B cell (primary cell): ENCODE measurements at regions not wholly inside any gene's neighbourhood (a gene's known extent, or its start where the extent isn't known, plus 50 kb on each side); places are given as distances from the start of the nearest gene placed in this dataset.

ENCODE experiments used
- ATAC-seq: fragments of 200-7000 bp; cut with Tn5 transposase; one replicate; pipeline ENCODE4 v1.10.0; 2021; ENCODE audit warnings: low read depth, mild to moderate bottlenecking, moderate number of reproducible peaks, moderate library complexity
- CTCF ChIA-PET: fragments of 350-600 bp; sonication (Branson Sonifier 250); formaldehyde crosslinking; loops from one replicate; lab custom pipeline; 2021; ENCODE audit warnings: antibody characterized with exemption, inconsistent platforms; lab: Charles Lee
- POLR2A ChIA-PET: fragments of 350-600 bp; sonication (Branson Sonifier 250); formaldehyde crosslinking; loops from one replicate; lab custom pipeline; 2021; ENCODE audit warnings: antibody characterized with exemption; lab: Charles Lee
- DNase-seq: peaks from one replicate; pipeline ENCODE4 v3.0.0; 2013
- H2AFZ ChIP-seq: 2 replicates; pipeline ENCODE4 v1.6.1; 2012; ENCODE audit warnings: mild to moderate bottlenecking, low read depth, low read length; ENCODE audit not compliant: insufficient read depth, poor library complexity, severe bottlenecking
- H3K27ac ChIP-seq, 2 donors: 1 replicate in 1 of 2; 2 replicates in 1 of 2; pipeline ENCODE4 v1.5.1; 2012 to 2013; ENCODE audit warnings: low read length in 2 of 2, mild to moderate bottlenecking in 2 of 2, moderate library complexity in 1 of 2
- H3K27me3 ChIP-seq, 4 experiments: fragments of 200-600 bp in 1 of 4; sonication (generic) in 1 of 4; replicated peaks in 1 of 4; 1 replicate in 2 of 4; 2 replicates in 2 of 4; pipeline versions ENCODE4 v1.6.1 to v1.7.0; 2013 to 2016; ENCODE audit warnings: low read length in 3 of 4, mild to moderate bottlenecking in 2 of 4, mixed read lengths in 1 of 4, moderate library complexity in 1 of 4; ENCODE audit not compliant: insufficient read depth in 4 of 4, control insufficient read depth in 3 of 4; ENCODE audit errors: control extremely low read depth in 1 of 4
- H3K36me3 ChIP-seq, 2 experiments: replicated peaks in 1 of 2; 1 replicate in 1 of 2; 2 replicates in 1 of 2; pipeline versions ENCODE4 v1.6.1 to v1.7.1; 2013; ENCODE audit warnings: low read length in 1 of 2; ENCODE audit not compliant: insufficient read depth in 2 of 2, control insufficient read depth in 1 of 2; ENCODE audit errors: control extremely low read depth in 1 of 2, extremely low read depth in 1 of 2
- H3K4me1 ChIP-seq, 2 donors: fragments of 200-600 bp in 1 of 2; sonication (generic) in 1 of 2; 1 replicate in 1 of 2; 2 replicates in 1 of 2; pipeline versions ENCODE4 v1.5.1 to v1.6.1; 2013 to 2017; ENCODE audit warnings: low read length in 2 of 2; ENCODE audit not compliant: control insufficient read depth in 2 of 2, insufficient read depth in 2 of 2
- H3K4me2 ChIP-seq: replicated peaks from 2 replicates; pipeline ENCODE3; 2012; ENCODE audit warnings: mild to moderate bottlenecking, low read depth, low read length; ENCODE audit not compliant: poor library complexity, severe bottlenecking
- H3K4me3 ChIP-seq, 5 experiments: fragments of 200-600 bp in 1 of 5; sonication (generic) in 1 of 5; 1 replicate in 3 of 5; 2 replicates in 2 of 5; pipeline versions ENCODE4 v1.5.1 to v1.7.0; 2011 to 2016; ENCODE audit warnings: low read length in 4 of 5, mild to moderate bottlenecking in 4 of 5, low read depth in 2 of 5, control low read depth in 1 of 5, moderate library complexity in 1 of 5; ENCODE audit not compliant: insufficient read depth in 1 of 5; ENCODE audit errors: control extremely low read depth in 1 of 5, extremely low read depth in 1 of 5
- H3K79me2 ChIP-seq: fragments of 200-600 bp; sonication (generic); one replicate; pipeline ENCODE4 v1.6.0; 2016; ENCODE audit warnings: low read length; ENCODE audit not compliant: control insufficient read depth, insufficient read depth
- H3K9ac ChIP-seq: fragments of 200-600 bp; sonication (generic); 2 replicates; pipeline ENCODE4 v1.6.1; 2017; ENCODE audit warnings: mild to moderate bottlenecking, low read length, moderate library complexity
- H3K9me3 ChIP-seq, 3 donors: one replicate each; pipeline versions ENCODE4 v1.6.1 to v1.7.1; 2013; ENCODE audit warnings: low read length in 2 of 3; ENCODE audit not compliant: control insufficient read depth in 2 of 3, insufficient read depth in 1 of 3; ENCODE audit errors: control extremely low read depth in 1 of 3
- H4K20me1 ChIP-seq: 2 replicates; pipeline ENCODE4 v1.6.0; 2012; ENCODE audit warnings: mild to moderate bottlenecking, low read length; ENCODE audit not compliant: insufficient read depth, control insufficient read depth, poor library complexity, severe bottlenecking
- H3K27ac Mint-ChIP-seq: one replicate; pipeline ENCODE4 v1.8.0; 2021; ENCODE audit warnings: mixed read lengths
- H3K27me3 Mint-ChIP-seq: one replicate; pipeline ENCODE4 v1.8.0; 2021; ENCODE audit warnings: mixed read lengths
- H3K4me1 Mint-ChIP-seq: one replicate; pipeline ENCODE4 v1.8.0; 2021; ENCODE audit warnings: mixed read lengths
- H3K4me3 Mint-ChIP-seq: one replicate; pipeline ENCODE4 v1.8.0; 2021; ENCODE audit warnings: mixed read lengths
- H3K9me3 Mint-ChIP-seq: one replicate; pipeline ENCODE4 v1.8.0; 2022; ENCODE audit warnings: mixed read lengths; ENCODE audit not compliant: insufficient read depth
- CTCF ChIP-seq: fragments of 200-600 bp; IDR thresholded peaks from one replicate; pipeline ENCODE4 v1.8.0; 2022; ENCODE audit warnings: antibody characterized with exemption, mild to moderate bottlenecking
- EZH2 ChIP-seq: IDR thresholded peaks from 2 replicates; pipeline ENCODE4 v1.6.1; 2012; ENCODE audit warnings: borderline replicate concordance, low read depth, mild to moderate bottlenecking, moderate library complexity, low read length; ENCODE audit not compliant: insufficient read depth, poor library complexity, severe bottlenecking
- WGBS: methylation state at CpG from one replicate; pipeline ENCODE4 v1.1.5; 2013; ENCODE audit warnings: missing lambda C conversion rate; ENCODE audit not compliant: insufficient coverage; 5-methylcytosine and 5-hydroxymethylcytosine counted together
- intact Hi-C: fragments of 100-400 bp; cut with micrococcal nuclease; formaldehyde crosslinking; loops from one replicate; pipeline ENCODE4 v1.10.0; 2022

DNA sequence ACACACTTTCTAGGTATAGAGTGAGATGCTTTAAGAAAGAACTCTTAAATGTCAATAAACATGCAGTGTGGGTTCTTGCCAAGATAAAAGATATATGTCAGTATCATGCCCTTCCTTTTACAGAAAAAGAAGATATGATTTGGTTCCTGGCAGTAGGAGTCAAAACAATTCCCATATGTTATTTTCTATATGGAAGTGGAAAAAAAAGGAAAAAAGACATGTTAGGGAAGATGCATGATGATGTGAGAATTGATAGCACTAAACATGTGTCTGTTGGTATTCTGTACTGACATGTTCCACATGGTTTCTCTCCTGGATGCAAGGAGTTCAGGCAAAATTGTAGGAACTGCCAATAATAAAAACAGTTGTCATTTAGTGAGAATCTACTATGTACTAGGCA, 318.8 kb upstream of the DACH1 start:
- Histone ChIP-seq H3K4me2 (no peak overlapping the region), H4K20me1 (no peaks in the 10 kb centered on the region), H3K9me3 (no peaks in the 10 kb centered on the region), H2AFZ (no peak overlapping the region), H3K36me3 (no peaks in the 10 kb centered on the region), H3K79me2 (no peaks in the 10 kb centered on the region), H3K27me3 (no peaks in the 10 kb centered on the region), H3K9ac (no peak overlapping the region), H3K4me1 (no peaks in the 10 kb centered on the region), H3K27ac (no peak overlapping the region), H3K4me3 (no peak overlapping the region)
- no peaks in the 10 kb centered on the region for H3K27me3 Mint-ChIP-seq
- TF ChIP-seq EZH2 (no peak), CTCF (no peak)
- no peak overlapping the region for H3K4me3 Mint-ChIP-seq
- intact Hi-C loops: no loop called here
- H3K27ac Mint-ChIP-seq: no peak overlapping the region
- H3K4me1 Mint-ChIP-seq: no peaks in the 10 kb centered on the region
- ATAC-seq: no peak
- no peak for DNase-seq
- POLR2A ChIA-PET: no interaction called here
- CTCF ChIA-PET: no interaction called here
- H3K9me3 Mint-ChIP-seq: peaks cover 3% of the 10 kb centered on the region

- CTCF ChIA-PET: no interaction called here
Observed at GRCh38 chr13:72181661-72182060, 314.7 kb upstream of the DACH1 start.

More at GRCh38 chr13:72181661-72182060, 314.7 kb upstream of the DACH1 start:
- no peak for DNase-seq
- WGBS: no CpG with 5 or more reads among the region's 2 CpGs
- Histone ChIP-seq H3K9ac (no peak overlapping the region), H3K4me1 (no peaks in the 10 kb centered on the region), H3K79me2 (no peaks in the 10 kb centered on the region), H3K9me3 (no peaks in the 10 kb centered on the region), H2AFZ (no peak overlapping the region), H3K36me3 (no peaks in the 10 kb centered on the region), H3K4me2 (no peak overlapping the region), H4K20me1 (no peaks in the 10 kb centered on the region), H3K27me3 (no peaks in the 10 kb centered on the region), H3K27ac (no peak overlapping the region), H3K4me3 (no peak overlapping the region)
- POLR2A ChIA-PET: no interaction called here
- intact Hi-C loops: no loop called here
- Mint-ChIP-seq H3K27ac (no peak overlapping the region), H3K9me3 (peaks cover 5% of the 10 kb centered on the region), H3K4me1 (no peaks in the 10 kb centered on the region), H3K4me3 (no peak overlapping the region), H3K27me3 (no peaks in the 10 kb centered on the region)
- TF ChIP-seq CTCF (no peak), EZH2 (no peak)
- ATAC-seq: no peak
